Neural cell (in vitro differentiated cells): ENCODE measurements at regions not wholly inside any gene's neighbourhood (a gene's known extent, or its start where the extent isn't known, plus 50 kb on each side); places are given as distances from the start of the nearest gene placed in this dataset.

Experiments used
- H2AFZ ChIP-seq: fragments of 200-600, 300-800 bp; sonication (generic), shearing (Covaris generic); 2 replicates; pipeline ENCODE4 v1.6.0; 2014; ENCODE audit warnings: low read depth, mild to moderate bottlenecking, antibody characterized with exemption, low read length, moderate library complexity
- H3F3A ChIP-seq: fragments of 200-600 bp; shearing (Covaris generic); 2 replicates; pipeline ENCODE4 v1.6.1; 2016; ENCODE audit warnings: mild to moderate bottlenecking, moderate library complexity, mixed read lengths, antibody characterized with exemption, low read length; ENCODE audit not compliant: insufficient read depth, poor library complexity, severe bottlenecking
- H3K27ac ChIP-seq: fragments of 200-600, 300-800 bp; sonication (generic), shearing (Covaris generic); 2 replicates; pipeline ENCODE4 v1.5.1; 2014; ENCODE audit warnings: mild to moderate bottlenecking, low read length, moderate library complexity
- H3K27me3 ChIP-seq: fragments of 300-800, 200-600 bp; sonication (generic), shearing (Covaris generic); 2 replicates; pipeline ENCODE4 v1.6.0; 2014; ENCODE audit warnings: mild to moderate bottlenecking, low read depth, low read length, moderate library complexity; ENCODE audit not compliant: insufficient read depth
- H3K36me3 ChIP-seq: fragments of 300-800, 200-600 bp; sonication (generic), shearing (Covaris generic); 2 replicates; pipeline ENCODE4 v1.5.1; 2014; ENCODE audit warnings: mild to moderate bottlenecking, antibody characterized with exemption, low read length, moderate library complexity; ENCODE audit not compliant: insufficient read depth
- H3K4me2 ChIP-seq: fragments of 300-800, 200-600 bp; sonication (generic), shearing (Covaris generic); 2 replicates; pipeline ENCODE4 v1.6.0; 2014; ENCODE audit warnings: mild to moderate bottlenecking, low read length
- H3K4me3 ChIP-seq: fragments of 300-800, 200-600 bp; sonication (generic), shearing (Covaris generic); 2 replicates; pipeline ENCODE4 v1.5.1; 2014; ENCODE audit warnings: mild to moderate bottlenecking, low read length, moderate library complexity
- H3K79me2 ChIP-seq: fragments of 200-600 bp; shearing (Covaris generic); replicated peaks from 2 replicates; pipeline ENCODE4 v1.6.0; 2014; ENCODE audit warnings: mild to moderate bottlenecking, low read length, moderate library complexity; ENCODE audit not compliant: insufficient read depth
- H3K9ac ChIP-seq: fragments of 300-800, 200-600 bp; sonication (generic), shearing (Covaris generic); 2 replicates; pipeline ENCODE4 v1.6.1; 2016; ENCODE audit warnings: mild to moderate bottlenecking, low read length, mixed read lengths
- H3K9me2 ChIP-seq: fragments of 200-600 bp; shearing (Covaris generic); 2 replicates; pipeline ENCODE4 v1.6.1; 2016; ENCODE audit warnings: mild to moderate bottlenecking, low read length, mixed read lengths; ENCODE audit not compliant: insufficient read depth
- H3K9me3 ChIP-seq: fragments of 200-600, 300-800 bp; sonication (generic), shearing (Covaris generic); 2 replicates; pipeline ENCODE4 v1.6.1; 2016; ENCODE audit warnings: mild to moderate bottlenecking, mixed run types, low read length, moderate library complexity, mixed read lengths
- H4K20me1 ChIP-seq: fragments of 200-600 bp; shearing (Covaris generic); 2 replicates; pipeline ENCODE4 v1.6.1; 2016; ENCODE audit warnings: mild to moderate bottlenecking, mixed run types; ENCODE audit not compliant: insufficient read depth
- CTCF ChIP-seq: fragments of 450-650 bp; IDR thresholded peaks from 2 replicates; pipeline ENCODE4 v1.5.1; 2014; ENCODE audit warnings: antibody characterized with exemption, mild to moderate bottlenecking, moderate library complexity; ENCODE audit not compliant: poor library complexity, severe bottlenecking
- EP300 ChIP-seq: fragments of 450-650 bp; conservative IDR thresholded peaks from 2 replicates; pipeline ENCODE4 v1.6.1; 2014; ENCODE audit warnings: antibody characterized with exemption, mild to moderate bottlenecking, moderate library complexity; ENCODE audit not compliant: poor library complexity, severe bottlenecking
- EZH2 ChIP-seq: fragments of 200-600, 300-800 bp; shearing (Covaris generic), sonication (generic); IDR thresholded peaks from 2 replicates; pipeline ENCODE4 v1.6.1; 2014; ENCODE audit warnings: antibody characterized with exemption, low read length, borderline replicate concordance, mild to moderate bottlenecking; ENCODE audit not compliant: insufficient read depth, poor library complexity, severe bottlenecking
- MXI1 ChIP-seq: fragments of 450-650 bp; conservative IDR thresholded peaks from 2 replicates; pipeline ENCODE4 v1.6.1; 2014; ENCODE audit warnings: antibody characterized with exemption, mild to moderate bottlenecking; ENCODE audit not compliant: poor library complexity, severe bottlenecking
- POLR2AphosphoS5 ChIP-seq: IDR thresholded peaks from 2 replicates; pipeline ENCODE4 v1.6.1; 2012
- RAD21 ChIP-seq: fragments of 450-650 bp; conservative IDR thresholded peaks from 2 replicates; pipeline ENCODE4 v1.6.1; 2014; ENCODE audit warnings: antibody characterized with exemption, mild to moderate bottlenecking, moderate library complexity
- REST ChIP-seq: IDR thresholded peaks from 2 replicates; pipeline ENCODE4 v1.6.1; 2012; ENCODE audit warnings: borderline replicate concordance
- SMC3 ChIP-seq: fragments of 450-650 bp; conservative IDR thresholded peaks from 2 replicates; pipeline ENCODE4 v1.6.1; 2014; ENCODE audit warnings: antibody characterized with exemption, mild to moderate bottlenecking, moderate library complexity; ENCODE audit not compliant: poor library complexity
- TAF1 ChIP-seq: IDR thresholded peaks from 2 replicates; pipeline ENCODE4 v1.6.1; 2012; ENCODE audit warnings: low read depth

GRCh38 chr2:147394179-147394790 is 450.5 kb upstream of the ACVR2A start:
- no peak for TF ChIP-seq RAD21
- TF ChIP-seq EP300: no peak
- TF ChIP-seq REST: no peak
- no peak for TF ChIP-seq CTCF
- no peak for TF ChIP-seq MXI1
- no peak for TF ChIP-seq SMC3
- no peak for TF ChIP-seq POLR2AphosphoS5
- TF ChIP-seq EZH2: no peak
- TF ChIP-seq TAF1: no peak
- no peaks in the 10 kb centered on the region for H3K27me3 ChIP-seq
- no peak overlapping the region for H3K4me2 ChIP-seq

GRCh38 chr2:147392180-147392579 is 452.6 kb upstream of the ACVR2A start:
- H3K9me3 ChIP-seq: no peaks in the 10 kb centered on the region
- no peaks in the 10 kb centered on the region for H3K9me2 ChIP-seq
- H3K36me3 ChIP-seq: no peaks in the 10 kb centered on the region
- H4K20me1 ChIP-seq: no peaks in the 10 kb centered on the region
- no peak overlapping the region for H3K4me3 ChIP-seq
- H3K27ac ChIP-seq: no peak overlapping the region
- H3K9ac ChIP-seq: no peak overlapping the region
- H2AFZ ChIP-seq: no peak overlapping the region
- TF ChIP-seq RAD21 (no peak), POLR2AphosphoS5 (no peak), EZH2 (no peak), SMC3 (no peak), MXI1 (no peak), REST (no peak), CTCF (no peak), EP300 (no peak), TAF1 (no peak)
- H3F3A ChIP-seq: no peaks in the 10 kb centered on the region
- no peak overlapping the region for H3K4me2 ChIP-seq
- H3K79me2 ChIP-seq: no peaks in the 10 kb centered on the region
- H3K27me3 ChIP-seq: no peaks in the 10 kb centered on the region

More at GRCh38 chr2:147394179-147394790, 450.5 kb upstream of the ACVR2A start:
- H3K79me2 ChIP-seq: no peaks in the 10 kb centered on the region
- H3F3A ChIP-seq: no peaks in the 10 kb centered on the region
- H3K36me3 ChIP-seq: no peaks in the 10 kb centered on the region
- H2AFZ ChIP-seq: no peak overlapping the region
- no peaks in the 10 kb centered on the region for H3K9me3 ChIP-seq
- H4K20me1 ChIP-seq: no peaks in the 10 kb centered on the region
- H3K9me2 ChIP-seq: no peaks in the 10 kb centered on the region
- no peak overlapping the region for H3K9ac ChIP-seq
- no peak overlapping the region for H3K27ac ChIP-seq
- no peak overlapping the region for H3K4me3 ChIP-seq
